NCI-H2029 (cell line): ENCODE measurements at regions not wholly inside any gene's neighbourhood (a gene's known extent, or its start where the extent isn't known, plus 50 kb on each side); places are given as distances from the start of the nearest gene placed in this dataset.
A peak's percentile ranks its signal among the peaks of the same experiment; 100 is the strongest.

Source experiments
- DNase-seq: peaks from one replicate; lab custom pipeline; 2025; lab: John Stamatoyannopoulos, UW

DNA sequence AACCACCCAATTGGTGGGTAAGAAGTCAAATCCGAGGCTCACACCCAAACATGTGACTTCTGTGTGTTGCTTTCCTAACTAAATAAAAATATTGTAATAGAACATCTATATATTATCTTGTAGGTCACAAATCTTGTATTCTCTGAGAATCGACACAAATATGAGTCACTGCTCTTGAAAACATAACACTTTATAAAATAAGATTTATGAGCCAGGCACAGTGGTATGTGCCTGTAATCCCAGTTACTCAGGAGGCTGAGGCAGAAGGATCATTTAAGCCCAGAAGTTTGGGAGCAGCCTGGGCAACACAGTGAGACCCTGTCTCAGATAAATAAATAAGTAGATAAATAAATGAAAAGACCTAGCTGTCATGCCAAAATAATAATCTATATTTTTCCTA lies 624.1 kb downstream of the ANXA1 start:
- DNase-seq = no peak

DNA sequence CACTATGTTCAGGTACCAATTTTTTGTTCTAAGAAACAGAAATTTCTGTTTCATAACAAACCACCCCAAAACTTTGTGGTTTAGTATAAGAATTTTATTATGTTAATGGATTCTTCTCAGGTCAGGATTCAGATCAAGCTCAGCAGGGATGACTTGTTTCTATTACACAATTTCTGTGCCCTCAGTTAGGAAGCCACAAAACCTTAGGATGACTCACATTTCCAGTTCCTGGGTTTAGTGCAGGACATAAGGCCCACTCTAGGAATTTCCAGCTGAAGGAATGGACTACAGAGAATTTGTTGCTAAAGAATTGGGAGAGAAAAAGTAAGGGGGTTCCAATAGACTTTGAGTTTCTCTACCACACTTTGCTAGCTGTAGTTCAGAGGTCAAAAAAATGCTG lies 629.3 kb downstream of the ANXA1 start:
- DNase-seq = no peak

DNA sequence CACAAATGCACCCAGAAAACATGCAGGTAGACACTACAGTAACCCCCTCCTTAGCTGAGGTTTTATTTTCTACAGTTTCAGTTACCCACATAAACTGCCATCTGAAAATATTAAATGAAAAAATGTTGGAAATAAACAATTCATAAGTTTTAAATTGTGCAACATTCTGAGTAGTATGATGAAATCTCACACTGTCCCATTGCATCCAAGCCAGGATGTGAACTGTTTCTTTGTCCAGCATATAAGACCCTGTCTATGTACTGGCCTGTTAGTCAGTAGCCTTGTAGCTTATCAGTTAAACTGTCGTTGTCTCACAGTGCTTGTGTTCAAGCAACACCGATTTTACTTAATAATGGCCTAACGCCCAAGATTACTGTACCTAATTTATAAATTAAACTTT lies 630.5 kb downstream of the ANXA1 start:
- DNase-seq = no peak

GRCh38 chr9:73799446-73799845 lies 647.8 kb downstream of the ANXA1 start:
- no peak for DNase-seq

- DNase-seq = no peak
Observed at GRCh38 chr9:73805111-73805510, 653.4 kb downstream of the ANXA1 start.

- no peak for DNase-seq
Observed at GRCh38 chr9:73805853-73806458, 654.3 kb downstream of the ANXA1 start.

- no peak for DNase-seq
Observed at GRCh38 chr9:73806876-73807275, 655.2 kb downstream of the ANXA1 start.

DNA sequence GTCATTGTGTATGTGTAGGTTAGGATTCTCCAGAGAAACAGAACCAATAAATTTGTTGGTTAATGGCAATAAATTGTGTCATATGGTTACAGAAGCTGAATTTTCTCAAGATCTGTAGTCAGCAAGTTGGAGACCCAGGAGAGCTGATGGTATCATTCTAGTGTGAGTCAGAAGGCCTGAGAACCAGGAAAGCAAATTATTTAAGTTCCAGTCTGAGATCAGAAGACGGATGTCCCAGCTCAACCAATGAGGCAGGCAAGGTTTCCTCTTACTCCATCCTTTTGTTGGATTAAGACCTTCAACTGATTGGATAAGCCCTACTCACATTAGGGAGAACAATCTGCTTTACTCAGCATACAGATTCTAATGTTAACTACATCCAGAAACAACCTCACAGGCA lies 656.3 kb downstream of the ANXA1 start:
- DNase-seq = no peak

GRCh38 chr9:73810585-73811215 lies 659.0 kb downstream of the ANXA1 start:
- no peak for DNase-seq

GRCh38 chr9:73813546-73813945 lies 661.9 kb downstream of the ANXA1 start:
- DNase-seq = no peak

- no peak for DNase-seq
Observed at GRCh38 chr9:73816905-73817304, 665.2 kb downstream of the ANXA1 start.

DNA sequence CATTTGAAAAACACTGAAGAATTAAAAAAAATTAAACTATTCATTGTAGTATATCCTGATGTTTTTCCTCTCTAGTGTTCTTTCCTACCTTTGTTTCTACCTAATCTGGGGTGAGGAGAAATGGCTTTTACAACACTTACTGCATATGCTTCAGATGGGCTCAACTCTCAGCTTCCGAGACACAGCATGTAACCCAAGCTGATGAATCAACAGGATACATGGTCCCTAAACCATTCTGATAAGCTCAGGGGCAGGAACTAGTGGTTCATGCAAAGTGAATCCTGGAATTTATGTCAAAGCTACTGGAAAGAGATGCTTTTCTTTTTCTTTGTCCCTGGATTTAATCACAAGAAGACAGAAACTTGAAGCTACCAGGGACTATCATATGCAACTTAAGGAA lies 672.5 kb upstream of the RORB start:
- DNase-seq = no peak

DNA sequence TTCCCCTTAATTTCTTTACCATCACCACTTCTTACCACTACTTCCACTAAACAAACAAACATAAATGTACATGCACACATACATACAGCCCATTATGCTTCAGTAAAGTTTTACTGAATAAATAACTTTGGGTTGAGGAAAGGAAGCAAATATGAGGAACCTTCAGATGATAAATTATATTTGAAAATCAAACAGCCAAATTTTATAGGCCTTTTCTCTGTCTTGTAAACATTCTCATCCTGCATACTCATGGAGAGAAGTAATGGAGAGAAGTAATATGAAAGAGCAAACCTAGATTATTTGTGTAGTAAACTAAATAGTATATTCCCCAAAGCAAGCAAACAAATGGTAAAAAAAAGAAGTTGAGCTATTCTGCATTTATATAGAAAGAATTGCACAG lies 658.3 kb upstream of the RORB start:
- no peak for DNase-seq

GRCh38 chr9:73839471-73839870 lies 657.7 kb upstream of the RORB start:
- no peak for DNase-seq

- DNase-seq = no peak
Observed at GRCh38 chr9:73841018-73841417, 656.1 kb upstream of the RORB start.

GRCh38 chr9:73844135-73844534 lies 653.0 kb upstream of the RORB start:
- no peak for DNase-seq

- no peak for DNase-seq
Observed at GRCh38 chr9:73845539-73845938, 651.6 kb upstream of the RORB start.

GRCh38 chr9:73845954-73846690 lies 651.0 kb upstream of the RORB start:
- no peak for DNase-seq

DNA sequence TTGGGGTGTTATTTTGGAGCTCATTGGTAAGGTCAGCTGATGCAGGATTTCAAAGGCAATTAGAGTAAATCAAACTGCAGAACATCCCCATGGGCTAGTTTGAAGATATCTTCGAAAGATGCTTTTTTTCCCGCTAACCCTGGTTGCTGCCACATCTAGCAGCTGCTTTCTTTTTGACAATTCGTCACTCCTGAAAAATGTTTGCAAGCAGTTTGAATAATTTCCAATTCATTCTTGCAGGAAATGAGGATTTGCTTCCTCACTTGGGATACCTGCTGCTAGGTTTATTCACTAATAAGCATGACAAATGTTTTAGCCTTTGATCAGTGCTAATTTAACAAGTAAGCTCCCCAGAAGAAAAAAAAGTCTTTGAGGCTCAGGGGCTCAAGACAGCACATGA lies 649.6 kb upstream of the RORB start:
- no peak for DNase-seq

GRCh38 chr9:73853549-73853948 lies 643.6 kb upstream of the RORB start:
- no peak for DNase-seq

DNA sequence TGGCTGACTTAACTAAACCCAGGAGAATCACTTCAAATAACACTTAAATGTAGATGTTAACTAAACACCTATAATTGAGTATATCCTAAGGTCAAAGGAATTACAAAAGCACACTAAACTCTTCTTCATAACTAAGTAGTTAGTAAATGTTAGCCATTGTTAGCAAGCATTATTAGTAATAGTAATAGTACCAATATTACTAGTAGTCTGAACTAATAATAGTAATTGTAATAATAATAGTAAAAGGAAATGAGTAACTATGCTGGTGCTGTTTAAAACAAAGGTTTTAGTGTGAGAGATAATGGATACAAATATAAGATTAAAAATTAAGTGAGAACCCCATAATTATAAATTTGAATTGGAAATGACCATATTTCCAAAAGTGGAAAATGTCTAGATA lies 641.9 kb upstream of the RORB start:
- DNase-seq = no peak

DNA sequence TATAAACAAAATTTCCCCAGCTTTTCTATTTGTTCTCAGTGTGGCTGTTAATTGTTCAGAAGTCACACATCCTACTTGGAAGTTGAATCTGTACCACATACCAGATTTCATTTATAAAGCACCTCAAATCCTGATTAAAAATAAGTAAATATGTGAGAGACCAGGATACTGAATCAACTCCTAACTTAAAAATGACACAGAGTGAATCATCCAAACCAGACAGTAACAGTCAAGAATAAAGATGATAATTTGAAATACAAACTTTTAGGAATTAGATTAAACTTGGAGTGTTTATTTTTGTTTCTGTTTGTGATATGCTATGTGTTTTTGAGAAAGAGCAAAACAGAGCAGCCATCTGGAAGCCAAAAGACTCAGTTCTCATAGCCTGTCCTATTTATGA lies 633.2 kb upstream of the RORB start:
- DNase-seq = no peak

DNA sequence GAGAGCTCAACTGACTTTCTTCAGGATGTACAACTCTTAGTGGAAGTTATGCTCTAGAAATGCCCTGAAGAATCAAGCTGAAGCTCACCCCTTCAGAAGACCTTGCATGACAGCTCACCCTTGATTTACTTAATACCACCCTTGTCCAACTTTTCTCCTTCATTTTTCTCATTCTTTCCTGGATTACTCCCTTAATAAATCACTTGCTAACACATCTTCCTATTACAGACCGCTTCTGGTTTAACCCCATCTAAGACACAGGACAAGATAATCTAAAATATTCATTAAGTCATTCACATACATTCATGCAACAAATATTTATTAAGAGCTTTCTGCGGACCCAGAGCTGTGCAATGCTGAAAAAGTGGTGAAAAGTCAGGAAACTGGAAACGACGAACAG lies 630.7 kb upstream of the RORB start:
- no peak for DNase-seq

- peak; percentile 70 for DNase-seq
Observed at GRCh38 chr9:73869264-73869663, 627.9 kb upstream of the RORB start.
